DOHH2 (cell line): ENCODE measurements at regions not wholly inside any gene's neighbourhood (a gene's known extent, or its start where the extent isn't known, plus 50 kb on each side); places are given as distances from the start of the nearest gene placed in this dataset.

Source experiments
- CTCF ChIP-seq: fragments of 200-600 bp; sonication (generic); IDR thresholded peaks from one replicate; pipeline ENCODE4 v1.5.1; 2014; ENCODE audit warnings: antibody characterized with exemption, mild to moderate bottlenecking, low read depth, low read length; ENCODE audit not compliant: poor library complexity, severe bottlenecking
- EZH2phosphoT487 ChIP-seq: fragments of 200-600 bp; sonication (generic); IDR thresholded peaks from 2 replicates; pipeline ENCODE4 v1.6.1; 2017; ENCODE audit warnings: borderline replicate concordance, mild to moderate bottlenecking, antibody characterized with exemption, low read length, moderate library complexity, mixed read lengths

- TF ChIP-seq CTCF (no peak), EZH2phosphoT487 (no peak)
Observed at GRCh38 chr5:112097768-112098167, 321.3 kb downstream of the EPB41L4A start.
